ENCODE measurements at regions not wholly inside any gene's neighbourhood (a gene's known extent, or its start where the extent isn't known, plus 50 kb on each side); places are given as distances from the start of the nearest gene placed in this dataset.

DNA sequence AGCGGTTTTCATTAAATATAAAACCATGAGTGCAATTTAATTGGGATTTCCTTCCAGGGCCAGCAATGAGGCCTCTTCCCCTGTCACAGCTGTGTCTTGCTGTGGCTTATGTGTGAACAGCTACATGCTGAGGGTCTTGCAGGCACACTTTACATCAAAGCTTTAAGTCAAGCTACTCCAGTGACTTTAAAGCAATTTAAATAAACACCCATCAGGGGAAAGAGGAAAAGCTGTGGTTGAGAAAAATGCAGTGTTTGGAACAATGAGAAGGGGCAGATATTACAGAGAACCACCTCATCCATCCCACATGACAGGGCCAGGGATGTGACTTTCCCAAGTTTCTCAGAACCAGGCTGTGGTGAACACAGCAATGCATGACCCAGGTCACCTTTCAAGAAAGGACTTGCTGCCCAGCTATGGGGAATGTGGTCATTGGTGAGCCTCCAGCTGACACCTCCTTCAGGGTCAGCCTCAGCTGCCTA lies 115.9 kb upstream of the LPAR1 start:
- TF ChIP-seq POLR2A (IDR thresholded peaks at IDR 0.05) (no peak), CTCF (IDR thresholded peaks at IDR 0.05 in 4 of 5, conservative IDR thresholded peaks at IDR 0.05 in 1 of 5) (no peak)
